ENCODE measurements at regions not wholly inside any gene's neighbourhood (a gene's known extent, or its start where the extent isn't known, plus 50 kb on each side); places are given as distances from the start of the nearest gene placed in this dataset.

DNA sequence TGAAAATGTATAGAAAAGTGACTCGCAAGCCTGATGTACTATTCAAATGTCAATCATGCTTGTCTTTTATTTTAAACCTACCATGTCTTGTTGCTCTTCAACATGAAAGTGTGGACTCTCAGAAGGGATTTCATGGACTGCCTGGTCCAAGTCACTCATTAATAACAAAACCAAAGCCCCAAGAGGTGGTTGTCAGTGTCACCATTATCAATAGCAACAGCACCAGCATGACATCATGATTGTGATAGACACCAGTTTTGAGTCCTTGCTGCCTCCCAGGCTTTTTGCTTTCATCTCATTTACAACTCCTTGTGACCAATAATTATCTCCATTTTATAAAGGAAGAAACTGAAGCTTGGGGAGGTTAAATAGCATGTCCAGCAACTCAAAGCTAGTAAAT is 112.0 kb upstream of the TMPO start:
- ChIA-PET POLR2A (no interaction called here), CTCF (no interaction called here)
- no peak for DNase-seq
- H3K4me1 ChIP-seq (ENCODE audit: control extremely low read depth in 1 of 4, control insufficient read depth in 4 of 4, insufficient read depth in 4 of 4, low read length in 3 of 4) = peaks cover 8 to 56% (median 27%) of the 10 kb centered on the region in 4 experiments
- H3K4me3 ChIP-seq (ENCODE audit: control insufficient read depth in 1 of 7, extremely low read depth in 1 of 7, insufficient read depth in 4 of 7, low read depth in 2 of 7, low read length in 6 of 7) = no peak overlapping the region
- WGBS (ENCODE audit: insufficient coverage) = no CpG with 5 or more reads among the region's 1 CpG
- H3K27ac ChIP-seq (ENCODE audit: insufficient read depth in 1 of 2, low read depth in 1 of 2, low read length in 2 of 2, poor library complexity in 1 of 2, severe bottlenecking in 2 of 2) = no peak overlapping the region
- H3K27me3 ChIP-seq (replicated peaks in 2 of 5; ENCODE audit: control insufficient read depth in 4 of 5, insufficient read depth in 5 of 5, low read length in 4 of 5) = no peaks in the 10 kb centered on the region
- H3K9me3 ChIP-seq (ENCODE audit: control extremely low read depth in 1 of 5, control insufficient read depth in 4 of 5, insufficient read depth in 2 of 5, low read depth in 1 of 5, low read length in 4 of 5) = peaks cover 0 to 7% (median 3%) of the 10 kb centered on the region in 5 experiments
- no peaks in the 10 kb centered on the region for H3K36me3 ChIP-seq (ENCODE audit: control insufficient read depth in 4 of 4, insufficient read depth in 4 of 4, low read length in 3 of 4)

DNA sequence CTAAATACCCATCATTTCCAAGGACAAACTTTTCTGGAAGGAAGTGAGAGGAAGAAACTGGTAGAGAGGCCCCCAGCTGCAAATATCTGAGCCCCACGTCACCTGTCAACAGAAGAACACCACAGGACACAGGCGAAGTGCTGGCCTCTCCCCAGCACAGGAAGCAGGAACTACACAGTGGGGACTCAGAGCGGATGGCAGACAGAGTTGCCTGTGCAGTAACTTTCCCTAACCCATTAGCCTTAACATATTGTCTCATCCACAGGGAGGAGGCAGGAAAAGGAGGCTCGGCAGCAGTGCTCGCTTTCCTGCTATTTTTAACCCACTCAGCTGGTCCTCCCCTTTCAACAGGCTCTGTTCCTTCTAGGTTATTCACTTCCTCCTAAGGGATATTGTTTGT is 111.5 kb upstream of the TMPO start:
- Histone ChIP-seq H3K27me3 (replicated peaks in 2 of 5; ENCODE audit: control insufficient read depth in 4 of 5, insufficient read depth in 5 of 5, low read length in 4 of 5) (no peaks in the 10 kb centered on the region), H3K4me3 (ENCODE audit: control insufficient read depth in 1 of 7, extremely low read depth in 1 of 7, insufficient read depth in 4 of 7, low read depth in 2 of 7, low read length in 6 of 7) (peak overlapping the region in 1 of 7 experiments; percentile 12), H3K27ac (ENCODE audit: insufficient read depth in 1 of 2, low read depth in 1 of 2, low read length in 2 of 2, poor library complexity in 1 of 2, severe bottlenecking in 2 of 2) (no peak overlapping the region), H3K4me1 (ENCODE audit: control extremely low read depth in 1 of 4, control insufficient read depth in 4 of 4, insufficient read depth in 4 of 4, low read length in 3 of 4) (peaks cover 8 to 53% (median 26%) of the 10 kb centered on the region in 4 experiments), H3K9me3 (ENCODE audit: control extremely low read depth in 1 of 5, control insufficient read depth in 4 of 5, insufficient read depth in 2 of 5, low read depth in 1 of 5, low read length in 4 of 5) (peaks cover 0 to 7% (median 3%) of the 10 kb centered on the region in 5 experiments), H3K36me3 (ENCODE audit: control insufficient read depth in 4 of 4, insufficient read depth in 4 of 4, low read length in 3 of 4) (no peaks in the 10 kb centered on the region)
- DNase-seq = no peak
- POLR2A ChIA-PET = no interaction called here
- 10% methylated on average over 3 of the region's 5 CpGs for WGBS (ENCODE audit: insufficient coverage)
- CTCF ChIA-PET = no interaction called here

DNA sequence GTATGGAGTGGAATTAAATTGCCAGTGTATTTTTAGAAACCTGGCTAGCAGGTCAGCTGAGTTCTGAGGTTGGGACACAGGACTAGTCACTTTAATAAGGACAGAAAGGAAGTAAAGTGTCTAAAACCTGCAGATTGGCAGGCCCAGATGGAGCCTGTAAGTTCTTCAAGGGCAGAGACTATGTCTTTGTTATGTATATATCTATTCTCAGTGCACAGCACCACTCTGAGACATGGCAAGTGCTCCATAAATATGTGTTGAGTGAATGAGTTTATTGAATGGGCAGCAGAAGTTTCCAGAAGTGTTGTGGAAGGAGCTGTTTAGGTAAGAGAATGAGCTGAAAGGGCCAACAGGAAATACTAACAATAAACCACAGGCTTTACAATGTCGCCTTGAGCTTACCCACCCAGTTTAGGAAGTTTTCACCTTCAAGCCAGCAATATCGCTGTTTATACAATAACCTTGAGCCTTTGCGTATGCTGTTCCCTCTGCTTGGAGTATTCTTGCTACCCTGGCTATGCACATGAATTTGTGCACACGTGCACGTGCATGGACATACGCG is 109.5 kb upstream of the TMPO start:
- H3K27me3 ChIP-seq (replicated peaks in 2 of 5; ENCODE audit: control insufficient read depth in 4 of 5, insufficient read depth in 5 of 5, low read length in 4 of 5) = no peaks in the 10 kb centered on the region
- 85% methylated on average over 7 of the region's 7 CpGs for WGBS (ENCODE audit: insufficient coverage)
- H3K9me3 ChIP-seq (ENCODE audit: control extremely low read depth in 1 of 5, control insufficient read depth in 4 of 5, insufficient read depth in 2 of 5, low read depth in 1 of 5, low read length in 4 of 5) = peaks cover 0 to 10% (median 4%) of the 10 kb centered on the region in 5 experiments
- H3K4me3 ChIP-seq (ENCODE audit: control insufficient read depth in 1 of 7, extremely low read depth in 1 of 7, insufficient read depth in 4 of 7, low read depth in 2 of 7, low read length in 6 of 7) = no peak overlapping the region
- no peak overlapping the region for H3K27ac ChIP-seq (ENCODE audit: insufficient read depth in 1 of 2, low read depth in 1 of 2, low read length in 2 of 2, poor library complexity in 1 of 2, severe bottlenecking in 2 of 2)
- CTCF ChIA-PET = interaction anchor here (0.6 to 1.8 kb wide), 4 partner anchors 9 to 86 kb away, joined by 3 to 5 read pairs (median 4); no protein-coding TSS in a partner anchor
- no peak for DNase-seq
- H3K36me3 ChIP-seq (ENCODE audit: control insufficient read depth in 4 of 4, insufficient read depth in 4 of 4, low read length in 3 of 4) = no peaks in the 10 kb centered on the region
- POLR2A ChIA-PET = no interaction called here
- peaks cover 0 to 34% (median 15%) of the 10 kb centered on the region in 4 experiments for H3K4me1 ChIP-seq (ENCODE audit: control extremely low read depth in 1 of 4, control insufficient read depth in 4 of 4, insufficient read depth in 4 of 4, low read length in 3 of 4)

DNA sequence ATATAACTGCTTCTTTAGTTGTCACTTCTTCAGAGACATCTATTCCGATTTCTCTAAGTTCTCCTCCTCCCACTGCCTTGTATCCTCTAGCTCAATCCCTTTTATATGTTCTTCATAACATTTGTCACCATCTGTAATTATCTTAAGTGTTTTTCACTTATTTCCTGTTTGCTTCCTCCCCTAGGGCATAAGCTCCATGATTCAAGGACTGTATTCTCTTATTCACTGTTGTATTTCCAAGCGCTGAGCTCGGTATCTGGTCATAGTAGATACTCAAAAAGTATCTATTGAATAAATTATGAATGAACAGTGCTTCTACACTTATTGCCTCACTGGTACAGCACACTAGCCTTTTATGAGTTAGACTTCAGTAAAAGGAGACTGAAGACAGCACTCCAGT is 109.0 kb upstream of the TMPO start:
- 89% methylated on average over 1 of the region's 3 CpGs for WGBS (ENCODE audit: insufficient coverage)
- Histone ChIP-seq H3K36me3 (ENCODE audit: control insufficient read depth in 4 of 4, insufficient read depth in 4 of 4, low read length in 3 of 4) (no peaks in the 10 kb centered on the region), H3K9me3 (ENCODE audit: control extremely low read depth in 1 of 5, control insufficient read depth in 4 of 5, insufficient read depth in 2 of 5, low read depth in 1 of 5, low read length in 4 of 5) (peaks cover 0 to 10% (median 4%) of the 10 kb centered on the region in 5 experiments), H3K4me3 (ENCODE audit: control insufficient read depth in 1 of 7, extremely low read depth in 1 of 7, insufficient read depth in 4 of 7, low read depth in 2 of 7, low read length in 6 of 7) (no peak overlapping the region), H3K4me1 (ENCODE audit: control extremely low read depth in 1 of 4, control insufficient read depth in 4 of 4, insufficient read depth in 4 of 4, low read length in 3 of 4) (peaks cover 0 to 29% (median 11%) of the 10 kb centered on the region in 4 experiments), H3K27ac (ENCODE audit: insufficient read depth in 1 of 2, low read depth in 1 of 2, low read length in 2 of 2, poor library complexity in 1 of 2, severe bottlenecking in 2 of 2) (no peak overlapping the region), H3K27me3 (replicated peaks in 2 of 5; ENCODE audit: control insufficient read depth in 4 of 5, insufficient read depth in 5 of 5, low read length in 4 of 5) (no peaks in the 10 kb centered on the region)
- POLR2A ChIA-PET = no interaction called here
- CTCF ChIA-PET = interaction anchor here (0.6 to 1.8 kb wide), 4 partner anchors 8 to 85 kb away, joined by 3 to 5 read pairs (median 4); no protein-coding TSS in a partner anchor
- no peak for DNase-seq

DNA sequence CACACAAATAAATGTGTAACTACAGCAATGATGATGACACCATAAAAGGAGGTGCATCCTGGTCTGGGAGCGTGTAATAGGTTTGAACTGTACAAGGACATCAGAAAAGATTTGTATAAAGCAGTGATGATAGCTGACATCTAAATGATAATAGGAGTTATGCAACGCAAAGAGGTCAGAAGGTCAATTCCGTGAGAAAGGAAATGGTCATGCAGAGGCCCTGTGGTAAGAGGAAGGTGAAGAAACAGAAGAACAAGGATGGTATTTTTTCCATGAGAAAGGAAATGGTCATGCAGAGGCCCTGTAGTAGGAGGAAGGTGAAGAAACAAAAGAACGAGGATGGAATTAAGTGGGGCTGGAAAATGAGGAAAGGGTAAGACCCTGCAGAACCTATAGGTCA is 106.7 kb upstream of the TMPO start:
- H3K4me1 ChIP-seq (ENCODE audit: control extremely low read depth in 1 of 4, control insufficient read depth in 4 of 4, insufficient read depth in 4 of 4, low read length in 3 of 4) = peaks cover 0 to 18% (median 6%) of the 10 kb centered on the region in 4 experiments
- H3K27me3 ChIP-seq (replicated peaks in 2 of 5; ENCODE audit: control insufficient read depth in 4 of 5, insufficient read depth in 5 of 5, low read length in 4 of 5) = no peaks in the 10 kb centered on the region
- 95% methylated on average over 4 of the region's 4 CpGs for WGBS (ENCODE audit: insufficient coverage)
- no peak overlapping the region for H3K4me3 ChIP-seq (ENCODE audit: control insufficient read depth in 1 of 7, extremely low read depth in 1 of 7, insufficient read depth in 4 of 7, low read depth in 2 of 7, low read length in 6 of 7)
- ChIA-PET POLR2A (no interaction called here), CTCF (interaction anchor here (0.9 to 1.2 kb wide), 2 partner anchors 10 to 1099 kb away, joined by 3 read pairs; no protein-coding TSS in a partner anchor)
- H3K27ac ChIP-seq (ENCODE audit: insufficient read depth in 1 of 2, low read depth in 1 of 2, low read length in 2 of 2, poor library complexity in 1 of 2, severe bottlenecking in 2 of 2) = no peak overlapping the region
- H3K36me3 ChIP-seq (ENCODE audit: control insufficient read depth in 4 of 4, insufficient read depth in 4 of 4, low read length in 3 of 4) = no peaks in the 10 kb centered on the region
- peaks cover 0 to 10% (median 4%) of the 10 kb centered on the region in 5 experiments for H3K9me3 ChIP-seq (ENCODE audit: control extremely low read depth in 1 of 5, control insufficient read depth in 4 of 5, insufficient read depth in 2 of 5, low read depth in 1 of 5, low read length in 4 of 5)
- no peak for DNase-seq

DNA sequence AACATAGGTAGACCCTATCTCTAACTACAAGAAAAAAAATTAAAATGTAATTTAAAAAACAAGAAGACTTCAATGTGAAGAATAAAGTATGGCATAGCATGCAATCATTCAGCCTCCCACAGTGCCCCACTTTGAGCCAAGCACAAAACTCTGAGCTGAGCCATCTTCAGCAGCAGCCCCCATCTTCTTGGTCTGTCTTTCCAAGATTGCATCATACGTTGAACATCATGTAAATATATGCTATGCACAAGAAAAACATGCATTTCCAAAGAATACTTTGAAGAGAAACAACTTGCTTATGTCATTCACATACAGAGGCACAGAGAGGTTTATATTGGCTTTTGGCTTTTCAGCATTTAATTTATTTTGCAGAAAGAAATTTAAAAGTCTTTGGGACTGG is 105.8 kb upstream of the TMPO start:
- H3K4me1 ChIP-seq (ENCODE audit: control extremely low read depth in 1 of 4, control insufficient read depth in 4 of 4, insufficient read depth in 4 of 4, low read length in 3 of 4) = peaks cover 0 to 9% (median 0%) of the 10 kb centered on the region in 4 experiments
- POLR2A ChIA-PET = no interaction called here
- H3K9me3 ChIP-seq (ENCODE audit: control extremely low read depth in 1 of 5, control insufficient read depth in 4 of 5, insufficient read depth in 2 of 5, low read depth in 1 of 5, low read length in 4 of 5) = peaks cover 0 to 10% (median 4%) of the 10 kb centered on the region in 5 experiments
- WGBS (ENCODE audit: insufficient coverage) = 100% methylated on average over 1 of the region's 1 CpG
- CTCF ChIA-PET = interaction anchor here (0.9 to 1.2 kb wide), 3 partner anchors 9 to 1100 kb away, joined by 3 read pairs; no protein-coding TSS in a partner anchor
- no peaks in the 10 kb centered on the region for H3K27me3 ChIP-seq (replicated peaks in 2 of 5; ENCODE audit: control insufficient read depth in 4 of 5, insufficient read depth in 5 of 5, low read length in 4 of 5)
- H3K36me3 ChIP-seq (ENCODE audit: control insufficient read depth in 4 of 4, insufficient read depth in 4 of 4, low read length in 3 of 4) = no peaks in the 10 kb centered on the region
- DNase-seq = no peak
- no peak overlapping the region for H3K4me3 ChIP-seq (ENCODE audit: control insufficient read depth in 1 of 7, extremely low read depth in 1 of 7, insufficient read depth in 4 of 7, low read depth in 2 of 7, low read length in 6 of 7)
- no peak overlapping the region for H3K27ac ChIP-seq (ENCODE audit: insufficient read depth in 1 of 2, low read depth in 1 of 2, low read length in 2 of 2, poor library complexity in 1 of 2, severe bottlenecking in 2 of 2)

DNA sequence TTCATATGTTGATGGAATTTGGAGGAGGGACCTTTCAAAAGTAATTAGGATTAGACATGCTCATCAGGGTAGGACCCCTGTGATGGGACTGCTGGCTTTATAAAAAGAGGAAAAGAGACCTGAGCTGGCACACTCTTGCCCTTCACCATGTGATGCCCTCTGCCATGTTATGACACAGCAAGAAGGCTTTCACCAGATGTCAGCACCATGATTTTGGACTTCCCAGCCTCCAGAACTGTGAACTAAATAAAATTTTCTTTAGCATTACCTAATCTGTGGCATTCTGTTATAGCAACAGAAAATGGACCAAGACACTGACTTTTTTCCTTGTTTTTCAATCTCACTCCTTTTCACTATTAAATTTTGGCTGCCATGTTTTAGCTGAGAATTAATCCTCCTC is 105.0 kb upstream of the TMPO start:
- H3K4me1 ChIP-seq (ENCODE audit: control extremely low read depth in 1 of 4, control insufficient read depth in 4 of 4, insufficient read depth in 4 of 4, low read length in 3 of 4) = peaks cover 0 to 9% (median 0%) of the 10 kb centered on the region in 4 experiments
- POLR2A ChIA-PET = interaction anchor here (0.6 kb wide), 1 partner anchor 17 kb away, joined by 4 read pairs; no protein-coding TSS in a partner anchor
- no peak overlapping the region for H3K27ac ChIP-seq (ENCODE audit: insufficient read depth in 1 of 2, low read depth in 1 of 2, low read length in 2 of 2, poor library complexity in 1 of 2, severe bottlenecking in 2 of 2)
- peaks cover 0 to 10% (median 4%) of the 10 kb centered on the region in 5 experiments for H3K9me3 ChIP-seq (ENCODE audit: control extremely low read depth in 1 of 5, control insufficient read depth in 4 of 5, insufficient read depth in 2 of 5, low read depth in 1 of 5, low read length in 4 of 5)
- no peak for DNase-seq
- H3K27me3 ChIP-seq (replicated peaks in 2 of 5; ENCODE audit: control insufficient read depth in 4 of 5, insufficient read depth in 5 of 5, low read length in 4 of 5) = no peaks in the 10 kb centered on the region
- CTCF ChIA-PET = interaction anchor here (2.7 kb wide), 1 partner anchor 13 kb away, joined by 6 read pairs; no protein-coding TSS in a partner anchor
- H3K36me3 ChIP-seq (ENCODE audit: control insufficient read depth in 4 of 4, insufficient read depth in 4 of 4, low read length in 3 of 4) = no peaks in the 10 kb centered on the region
- no peak overlapping the region for H3K4me3 ChIP-seq (ENCODE audit: control insufficient read depth in 1 of 7, extremely low read depth in 1 of 7, insufficient read depth in 4 of 7, low read depth in 2 of 7, low read length in 6 of 7)
